Pancreas (tissue), 10 donors: ENCODE measurements at regions not wholly inside any gene's neighbourhood (a gene's known extent, or its start where the extent isn't known, plus 50 kb on each side); places are given as distances from the start of the nearest gene placed in this dataset.

Source experiments
- ATAC-seq, 4 donors: fragments of 200-7000 bp; cut with Tn5 transposase; one replicate each; pipeline versions ENCODE4 v1.8.0 to v1.9.1; 2020; ENCODE audit warnings: mild to moderate bottlenecking in 4 of 4, moderate library complexity in 4 of 4
- DNase-seq, 6 donors: peaks; one replicate each; pipeline ENCODE4 v3.0.0-alpha.2; 2020
- FAIRE-seq: peaks from 2 replicates; lab custom pipeline; 2012; peaks lifted over from hg19 to GRCh38; lab: Jason Lieb, UNC
- H3K27ac ChIP-seq, 4 donors: fragments of 200-600 bp; sonication (generic); 1 replicate in 3 of 4; 2 replicates in 1 of 4; pipeline versions ENCODE4 v1.5.0 to v1.8.0; 2020
- H3K27me3 ChIP-seq, 4 donors: fragments of 200-600 bp; one replicate each; pipeline ENCODE4 v1.8.0; 2021
- H3K36me3 ChIP-seq, 3 donors: fragments of 200-600 bp; sonication (generic) in 1 of 3; one replicate each; pipeline versions ENCODE4 v1.5.0 to v1.8.0; 2020 to 2021
- H3K4me1 ChIP-seq, 3 donors: fragments of 200-600 bp; one replicate each; pipeline ENCODE4 v1.8.0; 2021
- H3K4me3 ChIP-seq, 4 donors: fragments of 200-600 bp; sonication (generic) in 2 of 4; one replicate each; pipeline versions ENCODE4 v1.5.0 to v1.8.0; 2020 to 2021
- H3K9me3 ChIP-seq, 4 donors: fragments of 200-600 bp; one replicate each; pipeline ENCODE4 v1.8.0; 2021
- CTCF ChIP-seq, 4 donors: fragments of 200-600 bp; sonication (generic) in 3 of 4; IDR thresholded peaks; one replicate each; pipeline versions ENCODE4 v1.5.0 to v1.8.0; 2021; ENCODE audit warnings: antibody characterized with exemption in 4 of 4
- WGBS, 2 donors: extraction: QIAGEN DNeasy Blood & Tissue Kit; methylation state at CpG; one replicate each; pipeline ENCODE4 v1.1.7; 2013; 5-methylcytosine and 5-hydroxymethylcytosine counted together
- intact Hi-C, 3 donors: fragments of 100-400 bp; cut with DNase I; formaldehyde crosslinking; loops; one replicate each; pipeline versions ENCODE4 v1.11.1 to v1.14.2; 2022
- donor health status: healthy with polysubstance abuse.
- donor health status: DM: no; HTN: no; CAD: no; lungs with moderate emphysema.
- donor health status: DM: no; HTN: no; CAD: no.
- donor health status: control.
- donor health status: control.
- donor health status: Bipolar disorder and iron deficiency.
- donor health status: DM: yes; HTN: yes; CAD: no.
- donor health status: DM: no; HTN: no; CAD: no.
- donor health status: DM: no; HTN: no; CAD: no.
- donor health status: DM: yes; HTN: yes; CAD: no.

GRCh38 chr2:529424-529823 is 147.8 kb downstream of the TMEM18 start:
- Histone ChIP-seq H3K27me3 (no peaks in the 10 kb centered on the region), H3K27ac (no peak overlapping the region), H3K4me3 (no peak overlapping the region), H3K36me3 (no peaks in the 10 kb centered on the region), H3K9me3 (peaks cover 0 to 3% (median 0%) of the 10 kb centered on the region in 4 donors), H3K4me1 (no peaks in the 10 kb centered on the region)
- WGBS, 2 donors = 0% methylated on average over 2 of the region's 2 CpGs
- intact Hi-C loops = no loop called here
- FAIRE-seq = no peak
- peak in 1 of 4 donors; percentile 12 for TF ChIP-seq CTCF (IDR thresholded peaks at IDR 0.05)
- no peak for DNase-seq
- peak in 1 of 4 donors; percentile 44 for ATAC-seq

GRCh38 chr2:527581-527980 is 149.6 kb downstream of the TMEM18 start:
- DNase-seq (no peak), FAIRE-seq (no peak), ATAC-seq (no peak)
- H3K4me3 ChIP-seq = no peak overlapping the region
- H3K36me3 ChIP-seq = no peaks in the 10 kb centered on the region
- no peak for TF ChIP-seq CTCF (IDR thresholded peaks at IDR 0.05)
- peaks cover 0 to 3% (median 0%) of the 10 kb centered on the region in 4 donors for H3K9me3 ChIP-seq
- no peak overlapping the region for H3K27ac ChIP-seq
- H3K27me3 ChIP-seq = no peaks in the 10 kb centered on the region
- intact Hi-C loops = no loop called here
- H3K4me1 ChIP-seq = no peaks in the 10 kb centered on the region
- 58 to 61% methylated on average over 12 of the region's 12 CpGs for WGBS, 2 donors

- no peak overlapping the region for H3K27ac ChIP-seq
- intact Hi-C loops = no loop called here
- no peak for TF ChIP-seq CTCF (IDR thresholded peaks at IDR 0.05)
- no peak for FAIRE-seq
- H3K4me1 ChIP-seq = no peaks in the 10 kb centered on the region
- peaks cover 0 to 3% (median 0%) of the 10 kb centered on the region in 4 donors for H3K9me3 ChIP-seq
- H3K27me3 ChIP-seq = no peaks in the 10 kb centered on the region
- no peaks in the 10 kb centered on the region for H3K36me3 ChIP-seq
- no peak for ATAC-seq
- no peak overlapping the region for H3K4me3 ChIP-seq
- no peak for DNase-seq
- WGBS, 2 donors = 68 to 81% methylated on average over 5 of the region's 5 CpGs
Observed at GRCh38 chr2:526918-527317, 150.3 kb downstream of the TMEM18 start.

- no peak for FAIRE-seq
- intact Hi-C loops = no loop called here
- H3K9me3 ChIP-seq = peaks cover 0 to under 1% (median 0%) of the 10 kb centered on the region in 4 donors
- no peaks in the 10 kb centered on the region for H3K36me3 ChIP-seq
- H3K27ac ChIP-seq = no peak overlapping the region
- ATAC-seq = no peak
- H3K4me1 ChIP-seq = no peaks in the 10 kb centered on the region
- no peak for TF ChIP-seq CTCF (IDR thresholded peaks at IDR 0.05)
- WGBS, 2 donors = 81 to 90% methylated on average over 10 of the region's 10 CpGs
- DNase-seq = no peak
- H3K27me3 ChIP-seq = no peaks in the 10 kb centered on the region
- H3K4me3 ChIP-seq = no peak overlapping the region
Observed at GRCh38 chr2:525611-526010, 151.6 kb downstream of the TMEM18 start.

GRCh38 chr2:525021-525420 is 152.2 kb downstream of the TMEM18 start:
- WGBS, 2 donors = 74 to 86% methylated on average over 7 of the region's 7 CpGs
- FAIRE-seq (no peak), ATAC-seq (no peak), DNase-seq (no peak)
- no peaks in the 10 kb centered on the region for H3K4me1 ChIP-seq
- H3K27ac ChIP-seq = no peak overlapping the region
- no peaks in the 10 kb centered on the region for H3K27me3 ChIP-seq
- no peaks in the 10 kb centered on the region for H3K9me3 ChIP-seq
- no peaks in the 10 kb centered on the region for H3K36me3 ChIP-seq
- TF ChIP-seq CTCF (IDR thresholded peaks at IDR 0.05) = no peak
- intact Hi-C loops = no loop called here
- no peak overlapping the region for H3K4me3 ChIP-seq
